ENCODE measurements at regions not wholly inside any gene's neighbourhood (a gene's known extent, or its start where the extent isn't known, plus 50 kb on each side); places are given as distances from the start of the nearest gene placed in this dataset.

DNA sequence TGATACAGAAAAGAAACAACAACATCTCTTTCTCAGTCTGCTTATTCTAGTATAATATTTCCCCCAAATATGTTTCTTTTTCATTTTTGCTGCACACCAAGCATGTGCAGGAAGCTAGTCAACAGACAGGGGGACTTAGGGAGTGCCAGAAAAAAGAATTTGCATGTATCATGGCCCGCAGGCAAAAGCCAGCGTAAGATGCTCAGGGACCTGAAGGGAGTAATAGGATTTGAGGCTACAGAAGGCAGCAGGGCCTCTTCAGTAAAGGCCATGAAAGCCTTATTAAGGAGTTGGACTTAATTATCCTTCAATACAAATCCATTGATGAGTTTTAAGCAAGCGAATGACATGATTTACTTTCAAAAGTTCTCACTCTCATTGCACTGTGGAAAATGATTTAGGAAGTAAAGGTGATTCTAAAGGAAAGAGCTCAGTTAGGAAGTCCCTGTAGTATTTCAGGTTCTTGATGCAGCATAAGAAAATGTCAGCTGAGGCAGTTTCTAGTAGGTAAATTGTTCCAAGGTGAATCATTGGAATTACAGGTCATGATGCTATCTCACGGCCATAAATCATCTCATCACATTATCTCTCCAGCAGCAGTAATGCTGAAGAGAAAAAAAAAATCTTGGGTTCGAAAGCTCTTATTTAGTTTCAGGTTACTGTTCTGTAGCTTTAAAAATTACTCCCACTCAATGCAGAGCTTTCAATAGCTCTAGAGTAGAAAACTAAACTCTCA, 94.8 kb downstream of the PTCHD4 start:
- Histone ChIP-seq H3K4me3 (no peak overlapping the region), H3K27me3 (ENCODE audit: low read depth) (no peaks in the 10 kb centered on the region), H3K4me1 (no peaks in the 10 kb centered on the region), H3K36me3 (no peaks in the 10 kb centered on the region), H3K9me3 (replicated peaks) (no peaks in the 10 kb centered on the region), H3K27ac (replicated peaks) (no peak overlapping the region)
- intact Hi-C loops (cut with micrococcal nuclease), result no loop called here
- no peak for TF ChIP-seq CTCF (IDR thresholded peaks at IDR 0.05; ENCODE audit: borderline replicate concordance)
- no peak for DNase-seq

- TF ChIP-seq CTCF (IDR thresholded peaks at IDR 0.05; ENCODE audit: borderline replicate concordance), result no peak
- Histone ChIP-seq H3K27me3 (ENCODE audit: low read depth) (no peaks in the 10 kb centered on the region), H3K9me3 (replicated peaks) (no peaks in the 10 kb centered on the region), H3K27ac (replicated peaks) (no peak overlapping the region), H3K4me3 (no peak overlapping the region), H3K36me3 (no peaks in the 10 kb centered on the region), H3K4me1 (peaks cover 6% of the 10 kb centered on the region)
- intact Hi-C loops (cut with micrococcal nuclease), result no loop called here
- DNase-seq, result no peak
Measured at GRCh38 chr6:47992809-47993208, 118.2 kb downstream of the PTCHD4 start.

- H3K4me1 ChIP-seq, result no peaks in the 10 kb centered on the region
- no peaks in the 10 kb centered on the region for H3K36me3 ChIP-seq
- H3K27me3 ChIP-seq (ENCODE audit: low read depth), result no peaks in the 10 kb centered on the region
- intact Hi-C loops (cut with micrococcal nuclease), result no loop called here
- no peak for TF ChIP-seq CTCF (IDR thresholded peaks at IDR 0.05; ENCODE audit: borderline replicate concordance)
- H3K4me3 ChIP-seq, result no peak overlapping the region
- H3K9me3 ChIP-seq (replicated peaks), result no peaks in the 10 kb centered on the region
- DNase-seq, result no peak
- H3K27ac ChIP-seq (replicated peaks), result no peak overlapping the region
Measured at GRCh38 chr6:47983491-47983890, 127.5 kb downstream of the PTCHD4 start.

DNA sequence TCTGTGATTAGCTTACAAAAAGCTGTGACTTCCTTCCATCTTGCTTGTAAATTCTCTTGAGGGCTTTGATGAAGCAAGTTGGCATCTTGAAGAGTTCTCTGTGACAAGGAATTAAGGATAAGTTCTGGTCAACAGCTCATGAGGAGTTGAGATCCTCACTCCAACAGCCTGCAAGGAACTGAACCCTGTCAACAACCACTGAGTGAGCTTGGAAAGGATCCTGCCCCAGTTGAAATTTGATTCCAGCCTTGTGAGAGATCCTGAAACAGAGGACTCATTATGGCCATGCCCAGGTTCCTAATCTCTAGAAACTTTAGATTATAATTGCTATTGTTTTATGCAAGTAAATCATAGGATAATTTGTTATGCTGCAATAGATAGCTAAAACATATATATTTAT, 133.7 kb downstream of the PTCHD4 start:
- Histone ChIP-seq H3K9me3 (replicated peaks) (no peaks in the 10 kb centered on the region), H3K27me3 (ENCODE audit: low read depth) (no peaks in the 10 kb centered on the region), H3K4me3 (no peak overlapping the region), H3K4me1 (no peaks in the 10 kb centered on the region), H3K36me3 (no peaks in the 10 kb centered on the region), H3K27ac (replicated peaks) (no peak overlapping the region)
- no peak for TF ChIP-seq CTCF (IDR thresholded peaks at IDR 0.05; ENCODE audit: borderline replicate concordance)
- no peak for DNase-seq
- intact Hi-C loops (cut with micrococcal nuclease), result no loop called here

DNA sequence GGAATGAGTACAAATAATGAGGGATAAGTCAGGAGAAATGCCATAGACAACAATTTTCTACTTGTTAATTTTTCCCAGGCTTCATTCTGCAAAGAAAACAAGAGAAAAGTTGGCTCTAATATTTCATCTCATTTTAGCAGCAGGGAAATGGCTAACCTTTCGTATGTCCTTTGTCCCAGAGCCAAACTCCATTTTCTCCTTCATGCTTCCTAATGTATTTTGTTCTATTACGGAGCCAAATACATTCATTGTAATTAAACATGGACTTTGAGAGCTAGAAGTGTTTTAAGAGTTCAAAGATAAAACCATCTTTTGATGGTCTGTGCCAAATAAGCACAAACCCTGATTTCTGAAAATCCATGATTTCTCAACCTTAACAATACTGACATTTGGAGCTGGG, 136.9 kb downstream of the PTCHD4 start:
- no peak overlapping the region for H3K27ac ChIP-seq (replicated peaks)
- intact Hi-C loops (cut with micrococcal nuclease), result no loop called here
- H3K4me1 ChIP-seq, result no peaks in the 10 kb centered on the region
- no peaks in the 10 kb centered on the region for H3K27me3 ChIP-seq (ENCODE audit: low read depth)
- H3K9me3 ChIP-seq (replicated peaks), result no peaks in the 10 kb centered on the region
- H3K36me3 ChIP-seq, result no peaks in the 10 kb centered on the region
- TF ChIP-seq CTCF (IDR thresholded peaks at IDR 0.05; ENCODE audit: borderline replicate concordance), result no peak
- no peak for DNase-seq
- H3K4me3 ChIP-seq, result no peak overlapping the region
